Stimulated activated CD4-positive, alpha-beta T cell treated with anti-CD3 and anti-CD28 coated beads, TNF-alpha, amount 100 ng/mL, for 48 hours (primary cell): ENCODE measurements at regions not wholly inside any gene's neighbourhood (a gene's known extent, or its start where the extent isn't known, plus 50 kb on each side); places are given as distances from the start of the nearest gene placed in this dataset.
"Not testable (repeated sequence)": the region's sequence is repeated elsewhere in the genome, so short reads cannot be mapped to it uniquely, and the experiment has no call there.

Experiments used
- DNase-seq, 3 donors: peaks; one replicate each; pipeline ENCODE4 v3.0.0-alpha.2; 2020; ENCODE audit warnings: low read depth in 3 of 3

DNA sequence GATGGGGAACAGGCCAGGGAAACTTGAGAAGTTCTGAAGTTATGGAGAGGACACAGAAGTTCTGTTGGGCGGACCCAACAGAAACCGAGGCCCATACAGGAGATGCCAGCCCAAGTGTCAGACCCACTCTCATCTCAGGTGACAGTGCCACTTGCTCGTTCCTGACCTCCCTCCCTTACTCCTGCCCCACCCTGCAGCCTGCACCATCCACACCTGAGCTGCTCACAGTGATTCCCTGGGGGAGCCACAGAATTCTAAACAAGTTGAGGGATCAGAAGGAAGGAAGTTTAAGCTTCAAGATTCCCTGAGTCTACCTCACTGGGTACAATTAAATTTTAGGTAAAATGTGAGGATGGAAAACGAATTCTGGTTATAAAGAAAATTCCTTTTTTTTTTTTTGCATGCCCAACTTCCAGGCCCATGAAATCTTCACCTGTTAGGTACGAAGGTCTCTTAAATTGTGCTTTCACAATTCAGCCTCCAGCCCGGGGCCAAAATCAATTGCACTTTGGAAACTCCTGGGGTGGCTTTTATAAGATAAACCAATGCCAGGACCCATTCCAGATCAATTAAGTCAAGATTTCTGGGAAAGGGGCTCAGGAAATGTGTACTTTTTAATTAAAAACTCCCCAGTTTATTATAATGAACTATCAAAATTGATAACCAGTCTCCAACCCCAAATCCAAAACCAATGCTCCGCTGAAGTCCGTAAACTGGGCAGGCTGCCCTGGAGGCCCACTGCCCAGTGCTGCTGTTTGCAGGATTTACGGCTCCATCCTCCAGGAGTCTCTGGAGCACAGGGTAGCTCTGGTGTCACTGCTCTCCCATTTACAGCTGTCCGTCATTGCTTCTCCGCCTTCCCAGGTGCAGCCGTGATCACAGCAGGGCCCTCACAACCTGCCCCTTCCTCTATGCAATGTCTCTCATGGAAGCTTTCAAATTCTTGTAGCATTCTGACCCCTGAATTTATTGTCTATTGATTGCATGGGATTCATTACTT is 643.5 kb downstream of the UQCRFS1 start:
- DNase-seq, result no peak

DNA sequence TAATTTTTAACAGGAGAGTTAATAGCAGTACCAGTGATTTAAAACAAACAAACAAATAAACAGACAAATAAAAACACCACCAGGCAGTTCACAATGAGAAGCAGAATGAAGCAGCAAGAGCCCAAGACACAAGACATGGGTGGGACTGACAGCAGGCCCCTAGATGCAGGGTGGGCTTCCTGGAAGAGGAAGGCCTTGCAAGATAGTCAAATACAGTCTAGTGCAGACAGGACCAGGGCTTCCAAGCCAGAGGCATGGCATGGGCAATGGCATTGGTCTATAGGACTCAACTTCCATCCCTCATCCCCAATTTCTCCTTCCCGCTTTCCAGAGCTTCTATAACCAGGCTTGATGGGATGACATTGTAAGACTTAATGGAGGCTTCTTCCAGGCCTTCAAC is 645.1 kb downstream of the UQCRFS1 start:
- DNase-seq, result no peak

DNA sequence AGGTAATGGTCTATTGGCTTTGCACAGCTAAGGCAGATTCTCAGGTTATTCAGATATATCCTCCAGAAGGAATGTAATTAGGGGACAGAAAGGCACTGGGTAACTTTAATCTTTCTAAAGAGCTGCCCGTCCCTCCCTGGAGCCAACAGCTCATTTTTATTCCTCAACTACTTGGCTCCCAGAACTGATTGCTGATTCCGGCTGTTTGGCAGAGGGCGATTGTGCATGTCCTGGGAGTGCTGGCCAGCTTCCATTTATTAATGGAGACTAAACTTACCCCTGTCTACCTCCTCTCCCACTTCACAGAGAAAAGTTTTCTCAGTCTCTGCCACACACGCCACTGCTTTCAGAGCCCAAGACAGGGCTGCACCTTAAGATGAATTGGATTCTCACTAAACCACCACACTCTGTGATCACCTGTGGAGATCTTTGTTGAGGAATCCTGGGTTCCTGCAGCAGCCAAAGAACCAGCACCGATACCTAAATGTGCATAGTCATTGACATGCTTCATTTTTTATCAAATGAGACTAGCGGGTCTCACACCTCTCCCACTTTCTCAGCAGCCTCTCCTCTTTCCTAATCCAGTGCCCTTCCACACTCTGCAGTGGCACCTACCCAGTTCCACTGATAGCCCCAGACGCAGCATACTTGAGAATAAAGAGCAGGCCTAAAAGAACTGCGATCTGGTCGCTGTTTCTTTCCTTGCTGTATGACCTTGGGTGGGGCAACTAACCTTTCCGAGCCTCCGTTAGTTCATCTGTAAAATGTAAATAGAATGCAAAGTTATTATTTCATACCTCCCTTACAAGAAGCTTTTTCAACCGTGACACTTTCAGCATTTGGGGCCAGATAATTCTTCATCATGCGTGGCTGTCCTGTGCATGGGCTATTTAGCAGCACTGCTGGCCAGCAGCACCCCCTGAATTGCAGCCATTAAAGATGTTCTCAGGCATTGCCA is 648.7 kb downstream of the UQCRFS1 start:
- no peak for DNase-seq

DNA sequence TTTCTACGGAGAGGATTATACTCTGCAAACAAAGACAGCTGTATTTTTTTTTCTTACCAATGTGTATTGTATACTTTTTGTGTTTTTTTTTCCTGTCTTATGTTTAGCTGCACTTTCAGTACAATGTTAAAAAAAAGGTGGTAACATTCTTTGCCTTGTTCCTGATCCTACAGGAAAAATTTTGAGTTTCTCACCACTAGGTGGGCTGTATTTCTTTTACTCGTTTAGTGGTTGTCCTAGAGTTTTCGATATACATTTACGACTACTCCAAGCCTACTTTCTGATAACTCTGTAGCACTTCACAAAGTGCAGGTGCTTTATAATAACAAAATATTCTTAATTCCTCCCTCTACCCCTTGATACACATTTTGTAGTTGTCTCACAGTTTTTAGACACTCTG is 652.2 kb downstream of the UQCRFS1 start:
- no peak for DNase-seq

DNA sequence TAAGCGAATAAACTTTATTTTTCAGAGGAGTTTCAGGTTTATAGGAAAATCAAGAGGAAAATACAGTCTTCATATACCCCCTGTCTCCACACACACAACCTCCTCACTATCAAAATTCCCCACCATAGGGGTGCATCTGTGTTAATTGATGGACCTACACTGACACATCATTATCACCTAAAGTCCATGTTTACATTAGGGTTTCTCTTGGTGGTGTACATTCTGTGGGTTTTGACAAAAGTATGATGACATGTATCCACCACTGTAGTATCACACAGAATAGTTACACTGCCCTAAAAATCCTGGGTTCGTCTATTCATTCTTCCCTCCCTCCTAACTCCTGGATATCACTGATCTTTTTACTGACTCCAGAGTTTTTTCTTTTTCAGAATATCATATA is 654.2 kb downstream of the UQCRFS1 start:
- DNase-seq, result no peak

DNA sequence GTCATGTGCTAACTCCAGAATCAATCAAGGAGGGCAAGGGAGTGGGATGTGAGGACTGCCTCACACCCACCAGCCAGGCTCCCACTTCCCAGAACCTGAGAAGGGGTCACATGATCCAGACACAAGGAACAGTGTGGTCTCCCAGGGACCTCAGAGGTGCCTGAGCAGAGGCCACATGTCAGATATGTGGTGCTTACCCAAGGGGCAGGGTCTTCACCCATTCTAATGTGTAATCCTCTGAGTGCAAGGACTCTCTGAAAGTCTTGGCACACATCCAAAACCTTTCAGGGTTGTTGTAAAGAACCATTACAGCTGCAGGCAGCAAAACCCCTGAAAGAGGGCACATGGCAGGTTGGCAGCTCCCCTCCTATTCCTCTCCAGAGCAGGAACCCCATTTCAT is 656.6 kb downstream of the UQCRFS1 start:
- DNase-seq, result no peak

DNA sequence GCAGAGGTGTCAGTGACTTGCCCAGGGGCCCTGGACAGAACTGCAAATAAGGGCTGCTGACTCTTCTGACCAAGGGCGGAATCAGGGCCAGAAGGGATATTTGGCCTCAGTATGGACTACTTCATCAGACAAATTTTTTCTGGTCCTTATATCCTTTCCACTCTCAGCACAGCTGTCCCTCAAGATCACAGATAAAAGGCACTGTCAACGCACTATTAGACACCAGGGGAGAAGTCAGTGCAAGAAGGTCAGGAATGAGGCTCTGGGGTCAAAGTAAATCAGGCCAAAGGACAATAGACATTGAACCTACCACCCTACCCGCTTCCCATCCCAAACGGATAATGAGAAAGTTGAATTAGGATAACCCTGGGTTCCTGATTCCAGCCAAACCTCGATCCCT is 657.6 kb downstream of the UQCRFS1 start:
- no peak for DNase-seq

DNA sequence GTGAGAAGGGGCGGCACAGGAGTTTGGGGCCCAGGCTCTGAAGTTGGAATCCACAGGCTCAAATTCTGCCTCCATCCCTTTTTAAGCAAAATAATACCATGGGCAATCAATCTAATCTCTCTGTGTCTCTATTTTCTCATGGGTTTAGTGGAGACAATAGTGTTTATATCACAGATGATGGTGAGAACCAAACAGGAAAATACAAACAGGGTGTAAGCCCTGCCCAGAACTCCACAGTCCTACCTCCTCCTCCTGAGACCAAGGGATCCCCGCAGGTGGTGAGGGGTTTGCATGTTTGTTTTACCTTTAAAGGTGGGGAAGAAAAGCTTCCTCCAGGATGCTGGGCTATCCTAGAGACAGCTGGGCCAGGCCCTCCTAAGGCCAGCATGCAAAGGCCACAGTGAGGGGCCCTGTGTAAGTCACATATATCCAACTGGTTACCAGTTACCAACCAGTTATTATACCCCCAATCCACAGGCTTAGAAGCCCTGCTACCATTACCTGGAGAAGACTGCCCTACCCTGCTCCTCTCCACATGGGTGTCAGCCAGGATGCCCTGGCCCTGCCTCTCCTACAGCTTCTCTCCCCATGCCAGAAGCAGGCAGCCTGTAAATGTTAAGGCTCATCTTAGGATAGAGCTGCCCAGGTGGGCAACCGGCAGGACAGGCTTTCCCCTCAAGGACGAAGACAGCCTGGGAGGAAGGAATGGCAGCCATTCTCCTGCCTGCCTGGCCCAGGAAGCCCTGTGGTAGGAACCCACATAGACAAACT is 658.4 kb downstream of the UQCRFS1 start:
- DNase-seq, result no peak

DNA sequence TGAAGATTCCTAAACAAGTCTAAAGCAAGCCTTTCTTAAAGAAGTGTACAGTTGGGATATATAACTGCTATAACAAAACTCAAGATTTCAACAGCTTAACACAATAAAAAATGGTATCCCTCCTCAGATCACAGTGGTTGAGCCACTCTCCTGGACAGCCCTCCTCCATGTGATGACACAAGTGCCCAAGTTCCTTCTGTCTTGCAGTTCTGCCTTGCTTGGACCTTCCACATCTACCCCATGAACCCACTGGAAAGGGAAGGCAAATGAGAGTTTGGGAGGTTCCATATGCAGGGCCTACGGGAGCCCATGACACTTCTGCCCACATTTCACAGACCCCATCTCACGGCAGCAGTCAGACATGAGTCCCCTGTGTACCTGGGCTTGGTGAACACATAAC is 659.2 kb downstream of the UQCRFS1 start:
- DNase-seq, result no peak

DNA sequence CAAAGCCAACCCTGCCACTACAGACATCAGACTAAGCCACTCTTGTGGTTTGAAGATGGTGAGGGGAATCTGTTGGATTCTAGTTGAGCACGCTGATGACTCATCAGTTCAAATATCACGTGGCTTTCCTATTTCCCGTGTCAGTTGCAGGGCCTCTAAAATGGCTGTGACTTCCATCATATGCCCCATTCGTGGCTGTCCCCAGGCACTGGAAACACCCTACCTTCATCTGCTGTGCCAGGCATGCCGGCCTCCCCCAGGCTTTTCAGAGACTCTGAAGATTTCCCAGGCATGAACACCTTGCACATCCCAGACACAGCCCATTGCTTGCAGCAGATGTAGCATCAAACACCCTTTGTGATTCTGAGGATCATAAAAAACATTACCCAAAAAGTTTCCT is 659.9 kb downstream of the UQCRFS1 start:
- DNase-seq, result no peak

DNA sequence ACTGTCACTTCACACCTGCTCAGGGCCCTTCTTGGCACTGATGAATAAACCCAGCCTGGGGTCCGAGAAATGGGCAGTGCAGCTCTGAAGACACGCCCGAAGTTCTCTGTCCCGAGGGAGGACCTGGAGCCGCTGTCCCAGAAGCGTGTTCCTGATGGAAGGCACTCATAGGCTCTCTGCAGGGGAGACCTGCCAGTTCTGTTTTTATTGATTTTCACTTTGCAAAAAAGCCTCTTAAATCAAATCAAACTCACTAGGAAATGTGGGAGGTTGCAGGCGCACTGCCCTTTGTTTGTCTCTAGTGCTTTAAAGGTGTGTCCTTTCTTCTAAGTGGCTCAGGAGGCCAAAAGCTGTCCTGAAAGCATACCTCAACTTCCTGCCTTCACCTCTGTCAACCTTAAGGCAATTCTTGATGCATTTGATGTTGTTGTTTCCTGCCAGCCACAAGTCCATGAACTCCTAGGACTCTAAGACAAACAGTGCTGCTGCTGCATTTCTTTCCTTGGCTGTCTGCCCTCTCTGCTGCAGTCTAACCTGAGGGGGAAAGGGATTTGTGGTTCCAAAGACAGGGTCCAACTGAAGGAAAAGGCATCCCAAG is 663.2 kb downstream of the UQCRFS1 start:
- no peak for DNase-seq

DNA sequence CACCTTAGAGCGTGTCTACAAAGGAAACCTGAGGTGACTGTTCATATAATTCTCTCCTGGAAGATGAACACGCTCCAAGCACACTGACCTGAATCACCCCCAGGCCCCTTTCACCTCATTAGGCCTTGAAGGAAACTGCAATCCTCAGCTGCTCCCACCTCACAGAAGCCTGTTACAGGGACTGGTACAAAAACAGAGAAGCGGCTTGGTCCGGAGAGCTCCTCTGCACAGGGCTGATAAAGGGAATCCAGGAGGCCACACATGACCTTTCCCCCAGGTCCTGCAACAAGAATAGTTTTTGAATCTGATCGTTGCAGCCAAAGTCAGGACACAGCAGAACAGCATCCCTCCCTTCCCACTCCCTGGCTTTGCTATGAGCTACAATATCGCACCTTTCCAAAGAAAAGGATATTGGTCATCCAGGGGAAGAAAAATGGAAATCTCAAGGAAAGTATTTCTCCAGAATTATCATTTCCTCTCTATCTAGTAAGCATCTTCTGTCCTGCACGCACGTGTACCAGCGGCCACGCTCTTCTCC is 666.7 kb downstream of the UQCRFS1 start:
- DNase-seq, result no peak

DNA sequence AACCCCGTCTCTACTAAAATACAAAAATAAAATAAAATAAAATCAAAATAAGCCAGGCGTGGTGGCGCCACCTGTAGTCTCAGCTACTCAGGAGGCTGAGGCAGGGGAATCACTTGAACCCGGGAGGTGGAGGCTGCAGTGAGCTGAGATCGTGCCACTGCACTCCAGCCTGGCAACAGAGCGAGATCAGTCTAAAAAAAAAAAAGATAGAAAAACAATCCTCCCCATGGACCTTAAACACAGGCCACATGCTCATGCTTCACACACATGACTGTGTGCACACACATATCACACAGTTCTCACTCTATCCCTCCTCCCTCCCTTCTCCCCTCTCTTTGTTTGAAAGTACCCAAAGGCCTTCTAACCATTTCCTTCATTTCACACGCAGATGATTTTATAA is 667.6 kb downstream of the UQCRFS1 start:
- DNase-seq, result not testable (repeated sequence)

DNA sequence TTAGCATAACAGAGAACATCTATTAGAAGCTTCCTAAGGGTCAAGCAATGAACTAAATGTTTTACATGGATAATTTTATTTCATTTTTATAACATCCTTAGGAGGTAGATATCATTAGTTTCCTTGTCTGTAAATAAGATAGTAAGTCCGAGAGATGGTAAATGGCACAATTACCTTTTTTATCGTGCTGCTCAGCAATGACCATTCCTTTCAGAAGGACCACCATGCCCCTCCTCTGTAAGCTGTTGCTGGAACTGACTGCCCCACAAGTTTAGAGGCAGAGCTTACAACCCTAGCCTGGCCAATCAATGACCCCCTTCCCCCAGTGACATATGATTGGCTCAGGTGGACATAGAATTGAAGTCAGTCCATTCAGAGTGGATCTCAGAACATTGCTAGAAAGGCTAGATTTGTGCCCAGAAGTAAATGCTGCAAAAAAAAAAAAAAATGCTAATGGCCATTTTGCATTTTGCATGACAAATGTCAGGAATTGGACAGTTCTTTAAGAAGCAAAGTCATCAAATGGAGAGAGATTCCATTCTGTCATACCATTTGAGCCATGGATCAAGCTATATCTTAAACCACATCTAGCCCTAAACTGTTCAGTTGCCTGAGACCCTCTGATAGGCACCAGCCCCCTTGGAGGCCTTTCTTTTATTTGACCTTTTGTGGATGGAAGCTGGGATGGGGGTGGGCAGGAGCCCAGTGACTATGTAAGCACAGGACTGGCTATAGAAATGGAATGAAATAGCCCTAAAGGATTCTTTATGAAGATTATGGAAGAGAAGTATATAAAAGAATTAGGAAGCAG is 668.3 kb downstream of the UQCRFS1 start:
- DNase-seq, result no peak

DNA sequence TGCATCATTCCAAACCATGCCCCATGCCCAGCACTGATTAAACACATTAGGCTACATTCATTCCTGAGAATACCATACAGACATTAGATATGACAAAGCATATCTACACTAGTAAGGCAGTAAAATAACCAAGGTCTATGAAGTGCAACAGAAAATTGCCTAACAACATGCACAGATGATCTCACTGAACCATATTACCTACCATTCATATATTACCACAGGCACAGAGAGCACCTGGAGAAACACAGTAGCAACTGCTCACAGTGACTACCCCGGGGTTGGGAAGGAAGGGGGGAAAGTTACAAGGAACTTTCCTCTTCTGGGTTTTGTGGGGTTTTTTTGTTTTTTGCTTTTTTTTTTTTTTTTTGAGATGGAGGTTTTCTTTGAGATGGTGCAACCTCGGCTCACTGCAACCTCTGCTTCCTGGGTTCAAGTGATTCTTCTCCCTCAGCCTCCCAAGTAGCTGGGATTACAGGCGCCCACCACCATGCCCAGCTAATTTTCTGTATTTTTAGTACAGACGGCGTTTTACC is 669.6 kb downstream of the UQCRFS1 start:
- no peak for DNase-seq

DNA sequence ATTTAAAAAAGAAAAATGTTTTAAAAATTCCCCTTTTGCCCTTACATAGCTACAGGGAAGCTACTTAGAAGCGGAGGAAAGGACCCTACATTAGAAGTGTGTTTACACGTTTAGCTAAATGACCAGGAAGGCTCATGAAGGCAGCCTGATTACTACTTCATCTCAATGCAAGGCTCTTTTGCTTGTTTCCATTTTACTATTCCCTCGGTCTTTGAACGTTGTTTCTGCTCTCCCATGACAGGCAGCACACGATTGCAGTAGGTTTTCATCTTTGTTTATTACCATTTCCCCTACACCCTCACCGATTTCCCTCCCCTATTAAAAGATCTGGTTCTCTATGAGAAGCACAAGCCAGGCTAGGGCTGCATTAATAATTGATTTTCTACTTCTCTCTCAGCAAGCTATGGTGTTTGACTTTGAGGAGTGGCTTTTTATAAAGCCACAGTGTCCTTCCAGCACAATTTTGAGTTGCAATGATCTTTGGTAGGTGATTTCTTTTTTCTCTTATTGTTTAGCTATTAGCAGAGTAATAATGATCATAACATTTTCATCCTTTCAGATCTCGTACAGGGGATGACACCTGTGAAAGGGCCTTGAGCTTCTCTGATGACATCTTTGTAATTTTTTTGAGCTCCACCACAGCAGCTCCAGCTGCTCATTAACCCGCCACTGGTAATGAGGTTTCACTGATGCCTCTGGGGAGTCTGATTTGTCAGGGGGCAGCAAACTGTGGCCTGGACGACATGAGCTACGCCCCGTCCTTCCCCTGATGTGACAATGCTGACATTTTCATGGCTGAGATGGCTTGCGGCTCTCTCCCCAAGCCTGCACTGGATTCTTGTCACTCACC is 670.3 kb downstream of the UQCRFS1 start:
- DNase-seq, result no peak

DNA sequence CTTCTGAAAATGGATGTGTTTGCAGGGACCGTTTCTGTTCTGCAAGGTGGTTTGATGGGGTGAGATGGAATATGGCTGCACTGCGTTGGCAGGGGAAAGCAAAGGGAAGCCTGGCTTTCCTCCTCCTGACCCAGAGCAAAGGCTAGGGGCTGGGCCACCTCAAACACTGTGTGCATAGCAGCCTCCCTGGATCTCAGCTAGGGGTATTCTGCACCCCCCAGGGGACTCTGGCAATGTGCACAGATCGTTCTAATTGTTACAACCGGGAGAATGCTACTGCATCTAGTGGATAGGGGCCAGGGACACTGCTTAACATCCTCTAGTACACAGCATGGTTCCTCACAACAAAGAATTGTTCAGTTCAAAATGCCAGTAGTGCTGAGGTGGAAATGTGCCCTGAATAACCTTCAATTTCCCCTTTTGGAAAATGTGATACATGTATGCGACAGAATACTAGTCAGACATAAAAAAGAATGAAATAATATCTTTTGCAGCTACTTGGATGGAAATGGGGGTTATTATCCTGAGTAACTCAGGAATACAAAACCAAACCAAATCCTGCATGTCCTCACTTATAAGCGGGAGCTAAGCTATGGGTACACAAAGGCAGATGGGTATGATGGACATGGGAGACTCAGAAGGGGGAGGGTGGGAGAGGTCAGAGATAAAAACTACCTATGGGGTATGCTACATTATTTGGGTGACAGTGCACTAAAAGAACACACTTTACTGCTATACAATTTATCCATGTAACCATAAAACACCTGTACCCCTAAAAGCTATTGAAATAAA is 671.2 kb downstream of the UQCRFS1 start:
- no peak for DNase-seq

DNA sequence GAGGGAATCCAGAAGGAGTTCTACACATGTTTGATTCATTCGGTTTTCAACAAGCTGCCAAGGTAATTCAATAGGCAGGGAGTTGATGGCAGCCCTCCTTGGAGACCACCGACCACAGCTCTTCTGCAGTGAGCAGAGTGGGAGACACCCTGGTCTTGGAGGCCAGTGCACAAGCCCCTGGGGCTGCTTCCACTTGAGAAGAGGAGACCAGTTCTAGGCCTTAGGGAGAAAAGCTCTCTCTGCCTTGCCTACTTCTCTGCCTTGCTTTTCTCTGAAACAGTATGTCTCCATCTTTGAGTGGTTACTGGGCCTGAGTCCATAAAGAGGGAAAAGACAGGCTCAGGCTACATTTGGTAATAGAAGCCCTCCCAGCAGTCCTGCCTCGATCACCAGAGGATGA is 671.9 kb downstream of the UQCRFS1 start:
- DNase-seq, result no peak
